Glomerular visceral epithelial cell (primary cell): ENCODE measurements at regions not wholly inside any gene's neighbourhood (a gene's known extent, or its start where the extent isn't known, plus 50 kb on each side); places are given as distances from the start of the nearest gene placed in this dataset.

ENCODE experiments used
- DNase-seq: peaks from one replicate; pipeline ENCODE4 v3.0.0-alpha.2; 2016; ENCODE audit errors: extremely low spot score

DNA sequence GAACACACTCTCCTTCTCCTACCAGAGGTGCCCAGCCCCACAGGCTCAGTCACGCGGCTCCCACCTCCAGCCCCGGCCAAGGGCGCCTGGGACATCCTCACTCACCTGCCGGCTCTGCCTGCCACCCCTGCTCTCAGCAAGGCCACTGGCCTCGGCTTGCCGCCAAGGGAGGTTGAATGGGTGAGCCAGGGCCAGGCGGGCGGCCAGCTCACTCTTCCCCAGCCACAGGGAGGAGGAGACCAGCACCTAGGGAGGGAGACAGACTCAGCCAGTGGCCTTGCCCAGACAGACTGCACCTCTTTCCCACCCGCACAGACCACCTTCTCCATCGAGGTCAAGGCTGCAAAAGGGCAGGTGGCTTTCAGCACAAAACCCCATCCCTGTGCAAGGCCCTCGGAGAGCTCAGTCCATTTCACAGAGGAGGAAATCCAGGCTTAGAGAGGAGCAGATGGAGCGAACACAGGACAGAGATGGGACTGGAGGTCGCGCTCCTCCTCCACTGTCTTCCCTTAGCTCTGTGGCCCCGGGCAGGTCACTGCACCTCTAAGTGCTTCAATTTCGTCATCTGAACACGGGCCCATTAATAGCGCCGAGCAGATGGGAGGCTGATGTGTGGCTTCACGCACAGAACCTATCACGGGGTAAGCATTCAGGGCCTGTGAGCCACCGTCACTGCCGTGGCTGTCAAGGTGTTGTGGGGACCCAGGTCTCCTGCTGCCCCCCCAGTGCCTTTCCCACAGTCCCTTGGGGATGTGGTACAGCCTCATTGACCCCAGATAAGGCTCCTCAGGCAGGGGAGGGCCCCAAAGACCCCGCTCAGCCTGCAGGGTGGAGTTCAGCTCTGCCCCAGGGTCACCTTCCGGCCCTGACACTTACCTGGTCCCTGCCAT, 56.1 kb downstream of the RMI2 start:
- DNase-seq = no peak

DNA sequence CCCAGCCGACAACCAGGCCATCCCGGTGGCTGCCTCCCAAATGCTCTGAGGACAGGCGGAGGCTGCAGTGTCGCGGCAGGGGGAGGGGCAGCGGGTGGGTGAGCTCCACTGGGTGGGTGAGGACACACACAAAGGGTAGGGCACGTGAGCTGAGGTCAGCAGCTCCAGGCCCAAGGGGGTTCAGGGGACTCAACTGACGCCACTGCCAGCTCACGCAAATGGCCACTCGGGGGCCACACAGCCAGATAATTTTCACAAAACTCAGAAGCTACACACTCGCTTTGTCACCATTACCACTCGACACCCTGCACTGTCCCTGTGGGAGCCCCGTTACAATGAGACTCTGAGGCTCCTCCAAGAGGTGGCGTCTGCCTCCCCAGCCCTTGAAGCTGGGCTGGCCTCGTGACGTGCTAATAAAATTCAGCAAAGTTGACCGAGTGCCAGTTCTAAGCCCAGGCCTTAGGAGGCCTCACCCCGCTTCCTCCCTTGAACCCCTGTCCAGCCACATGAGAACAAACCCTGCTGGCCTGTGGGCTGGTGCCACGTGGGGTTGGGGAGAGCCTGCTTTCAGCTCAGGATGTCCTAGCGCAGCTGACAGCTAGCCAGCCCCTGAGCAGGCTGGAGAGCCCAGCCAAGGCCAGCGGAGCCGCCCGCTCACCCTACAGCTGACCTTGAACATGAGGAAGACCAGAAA, 56.9 kb downstream of the RMI2 start:
- DNase-seq = no peak

DNA sequence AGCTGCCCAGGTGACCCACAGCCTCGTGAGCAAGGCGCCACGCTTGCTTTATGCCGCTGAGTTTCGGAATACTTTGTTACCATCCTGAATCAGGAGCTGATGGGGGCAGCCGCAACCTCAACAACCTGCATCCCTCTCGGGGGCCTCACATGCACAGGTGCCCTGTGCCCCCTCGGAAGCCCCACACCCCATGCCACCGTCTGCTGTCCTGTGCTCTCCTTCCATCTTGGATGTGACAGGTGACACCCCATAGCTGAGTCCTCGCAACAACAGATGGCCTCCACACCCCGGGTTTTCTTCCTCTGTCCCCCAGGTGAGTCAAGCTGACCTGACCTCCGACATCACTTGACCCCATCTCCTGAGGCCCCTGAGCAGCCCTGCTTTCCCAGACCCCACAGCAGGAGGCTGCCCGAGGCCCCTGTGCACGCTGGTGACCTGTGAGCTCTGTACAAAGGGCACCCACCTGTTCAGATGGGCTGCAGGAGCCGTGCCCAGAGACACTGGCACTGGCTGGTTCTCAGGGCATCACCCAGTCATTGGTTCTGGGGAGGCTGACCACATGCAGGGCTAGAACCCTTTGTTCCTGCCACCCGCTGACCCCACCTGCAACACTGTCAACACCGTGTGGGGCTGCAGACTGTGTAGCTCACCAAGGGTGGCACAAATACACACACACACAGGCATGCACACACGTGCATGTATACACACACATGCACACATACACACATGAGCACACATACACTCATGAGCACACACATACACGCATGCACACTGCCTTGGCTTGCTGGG, 57.7 kb downstream of the RMI2 start:
- DNase-seq = no peak

DNA sequence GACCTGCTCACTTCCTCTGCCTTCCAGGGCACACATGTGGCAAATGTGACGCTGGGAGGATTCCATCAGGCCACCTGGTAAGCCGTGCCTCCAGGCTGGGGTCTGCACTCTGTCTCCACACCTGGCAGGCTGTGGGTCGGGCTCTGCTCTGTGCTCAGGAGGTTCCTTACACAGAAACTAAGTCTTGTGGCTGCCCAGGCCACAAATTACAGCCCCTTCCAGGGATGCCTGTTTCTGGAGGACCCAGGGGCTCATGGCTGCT, 58.2 kb downstream of the RMI2 start:
- no peak for DNase-seq

DNA sequence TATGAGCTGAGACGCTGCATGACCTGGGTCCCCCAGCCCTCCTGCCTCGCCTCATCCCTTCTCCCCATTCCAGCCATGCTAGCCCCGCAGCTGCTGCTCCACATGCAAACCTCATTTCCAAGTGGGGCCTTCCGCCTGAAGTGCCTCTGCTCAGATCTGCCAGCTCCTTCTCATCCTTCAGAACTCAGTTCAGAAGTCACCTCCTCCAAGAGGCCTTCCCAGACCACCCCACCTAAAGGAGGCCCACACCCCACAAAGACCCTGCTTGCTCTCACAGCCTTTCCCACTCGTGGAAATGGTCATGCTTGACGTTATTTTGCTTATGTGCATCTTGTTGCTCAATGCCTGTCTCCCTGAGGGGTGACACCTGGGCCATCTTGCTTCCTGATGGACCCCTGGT, 58.7 kb downstream of the RMI2 start:
- DNase-seq = no peak

DNA sequence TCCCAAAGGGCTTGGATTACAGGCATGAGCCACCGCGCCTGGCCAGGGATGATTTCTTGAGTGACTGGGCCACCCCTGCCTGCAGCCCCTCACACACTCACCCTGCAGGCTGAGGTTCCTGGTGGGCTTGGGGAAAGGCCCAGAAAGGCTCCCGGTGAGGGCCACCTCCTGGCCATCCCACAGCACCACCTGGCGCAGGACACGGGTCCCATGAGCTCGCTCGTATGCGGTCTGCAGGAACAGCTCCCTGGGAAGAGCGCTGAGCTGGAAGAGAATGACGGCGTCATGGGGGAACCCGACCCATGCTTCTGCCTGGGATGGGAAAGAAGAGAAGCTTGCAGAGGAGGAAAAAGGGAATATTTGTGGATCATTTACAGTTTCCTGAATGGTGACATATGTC, 59.3 kb downstream of the RMI2 start:
- no peak for DNase-seq

DNA sequence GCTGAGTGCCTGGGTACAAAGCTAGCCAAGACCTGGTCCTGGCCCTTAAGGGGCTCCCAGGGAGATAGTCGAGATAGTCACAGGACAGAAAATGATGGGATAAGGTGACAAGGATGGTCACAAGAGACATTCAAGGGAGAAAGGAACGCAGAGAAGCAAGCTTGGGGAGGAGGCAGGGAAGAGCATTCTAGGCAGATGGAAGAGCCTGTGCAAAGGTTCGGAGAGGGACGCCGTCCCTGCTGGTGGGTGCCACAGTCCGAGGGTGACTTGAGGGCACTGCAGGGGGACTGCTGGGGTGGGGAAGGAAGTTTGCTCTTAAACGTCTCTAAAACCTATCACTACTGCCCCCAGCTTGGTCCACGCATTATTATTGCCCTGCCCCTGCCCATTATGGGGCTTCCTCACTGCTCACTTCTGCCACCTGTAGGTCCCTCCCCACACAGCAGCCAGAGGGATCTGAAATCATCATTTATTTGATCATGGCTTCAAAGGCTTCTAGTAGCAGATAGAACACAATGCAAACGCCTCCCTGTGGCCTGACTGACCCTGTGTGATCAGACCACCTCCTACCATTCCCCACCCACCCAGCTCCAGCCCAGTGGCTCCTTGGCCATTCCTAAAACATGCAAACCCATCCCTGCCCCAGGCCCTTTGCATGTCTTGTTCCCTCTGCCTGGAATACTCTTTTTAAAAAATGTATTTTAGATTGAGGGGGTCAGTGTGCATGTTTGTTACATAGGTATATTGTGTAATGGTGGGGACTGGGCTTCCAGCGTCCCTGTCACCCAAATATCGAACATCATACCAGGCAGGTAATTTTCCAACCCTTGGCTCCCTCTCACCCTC, 60.3 kb downstream of the RMI2 start:
- DNase-seq = peak; percentile 20

DNA sequence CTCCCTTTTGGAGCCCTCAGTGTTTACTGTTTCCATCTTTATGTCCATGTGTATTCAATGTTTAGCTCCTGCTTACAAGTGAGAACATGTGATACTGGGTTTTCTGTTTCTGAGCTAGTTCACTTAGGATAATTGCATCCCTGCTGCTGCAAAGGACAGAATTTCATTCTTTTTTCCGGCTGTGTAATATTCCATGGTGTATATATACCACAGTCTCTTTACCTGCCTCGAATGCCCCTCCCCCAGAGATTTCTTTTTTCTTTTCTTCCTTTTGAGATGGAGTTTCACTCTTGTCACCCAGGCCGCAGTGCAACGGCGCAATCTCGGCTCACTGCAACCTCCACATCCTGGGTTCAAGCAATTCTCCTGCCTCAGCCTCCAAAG, 60.9 kb downstream of the RMI2 start:
- DNase-seq = no peak

DNA sequence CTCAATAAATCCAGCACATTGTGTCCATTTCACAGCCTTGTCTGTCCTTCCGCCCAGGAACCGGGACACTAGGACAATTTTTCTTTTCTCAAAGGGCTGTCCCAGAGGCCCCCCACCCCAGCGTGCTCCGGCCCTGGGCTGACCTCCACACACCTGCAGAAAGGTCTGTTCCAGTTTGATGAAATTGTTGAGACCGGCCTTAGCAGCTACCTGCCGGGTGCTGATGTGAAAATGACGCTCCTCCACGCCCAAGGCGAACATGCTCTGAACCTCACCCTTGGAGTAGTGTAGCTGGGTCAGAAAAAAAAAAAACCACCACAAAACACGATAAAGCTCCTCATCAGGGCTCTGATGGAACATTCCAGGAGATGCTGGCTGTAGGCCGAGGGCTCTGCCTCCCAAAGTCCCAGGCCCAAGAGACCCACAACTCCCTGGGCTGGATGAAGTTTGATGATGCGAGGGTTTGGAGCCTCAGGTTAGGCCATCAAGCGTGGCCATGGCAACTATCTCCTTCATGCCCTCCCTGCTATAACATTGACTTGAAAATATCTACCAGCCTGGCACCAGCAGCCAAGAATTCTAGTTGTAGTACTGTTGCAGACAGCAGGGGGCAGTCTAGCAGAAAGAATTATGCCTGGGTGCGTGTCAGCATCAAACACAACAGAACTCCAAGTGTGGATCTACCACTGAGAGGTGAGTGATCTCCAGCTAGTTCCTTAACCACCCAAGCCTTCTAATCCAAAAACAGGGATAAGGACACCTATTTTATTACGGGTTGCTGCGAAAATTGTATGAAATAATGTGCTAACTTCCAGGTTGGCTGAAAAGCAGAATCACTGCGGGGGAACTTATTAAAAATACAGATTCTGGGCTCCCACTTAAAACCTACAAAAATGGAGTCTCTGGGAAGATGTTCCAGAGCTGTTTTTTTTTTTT, 62.1 kb downstream of the RMI2 start:
- DNase-seq = peak; percentile 71

DNA sequence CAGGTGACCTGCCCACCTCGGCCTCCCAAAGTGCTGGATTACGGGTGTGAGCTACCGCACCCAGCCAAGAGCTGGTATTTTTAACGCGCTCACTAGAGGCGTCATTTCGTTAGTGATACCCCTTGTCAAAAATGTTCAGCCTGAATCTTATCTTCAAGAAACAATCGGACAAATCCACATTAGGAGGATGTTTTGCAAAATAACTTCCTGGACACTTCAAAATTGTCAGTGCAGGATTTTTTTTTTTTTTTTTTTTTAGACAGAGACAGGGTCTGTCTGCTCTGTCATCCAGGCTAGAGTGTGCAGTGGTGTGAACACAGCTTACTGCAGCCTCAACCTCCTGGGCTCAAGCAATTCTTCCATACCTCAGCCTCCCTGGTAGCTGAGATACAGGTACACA, 63.0 kb downstream of the RMI2 start:
- DNase-seq = no peak

DNA sequence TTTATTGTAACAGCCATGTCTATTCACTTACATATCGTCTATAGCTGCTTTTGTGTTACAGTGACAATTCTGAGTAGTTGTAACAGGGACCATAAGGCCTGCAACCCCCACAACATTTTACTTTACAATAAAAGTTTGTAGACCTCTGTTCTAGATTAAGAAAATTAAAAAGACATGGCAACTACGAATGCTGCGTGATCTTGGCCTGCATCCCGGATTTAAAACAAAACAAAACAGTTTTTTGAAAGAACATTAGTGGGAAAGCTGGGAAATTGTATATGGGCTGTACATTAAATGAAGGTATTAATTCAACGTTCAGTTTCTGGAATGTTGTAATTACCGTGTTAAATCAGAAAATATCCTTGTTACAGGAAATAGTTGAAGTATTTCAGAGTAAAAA, 64.1 kb downstream of the RMI2 start:
- no peak for DNase-seq

DNA sequence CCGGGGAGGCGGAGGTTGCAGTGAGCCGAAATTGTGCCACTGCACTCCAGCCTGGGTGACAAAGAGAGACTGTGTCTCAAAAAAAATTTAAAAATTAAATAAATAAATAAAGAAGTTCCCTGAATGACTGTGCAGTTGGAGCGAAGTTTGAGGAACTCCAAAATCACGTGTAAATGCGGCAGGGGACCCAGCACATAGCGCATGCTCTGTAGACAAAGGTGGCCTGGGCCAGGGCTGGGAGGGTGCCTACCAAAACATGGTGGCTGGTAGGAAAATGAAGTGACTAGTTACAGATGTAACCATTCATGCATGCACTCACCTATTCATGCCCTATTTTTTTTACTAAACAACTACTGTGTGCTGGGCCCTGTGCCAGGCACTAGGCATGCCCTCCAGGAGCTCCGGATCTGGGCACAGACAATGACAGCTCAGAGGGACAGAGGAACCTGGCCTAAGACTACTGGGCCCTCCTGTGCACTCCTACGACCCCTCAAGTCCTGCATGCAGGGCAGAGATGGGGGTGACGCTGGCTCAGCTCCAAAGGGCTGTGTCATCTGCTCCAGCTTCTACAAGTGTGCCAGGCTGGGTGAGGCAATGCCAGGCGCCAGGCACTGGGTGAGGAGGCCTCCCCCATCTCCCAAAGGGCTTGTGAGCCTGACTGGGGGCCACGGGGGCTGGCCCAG, 65.3 kb downstream of the RMI2 start:
- no peak for DNase-seq

DNA sequence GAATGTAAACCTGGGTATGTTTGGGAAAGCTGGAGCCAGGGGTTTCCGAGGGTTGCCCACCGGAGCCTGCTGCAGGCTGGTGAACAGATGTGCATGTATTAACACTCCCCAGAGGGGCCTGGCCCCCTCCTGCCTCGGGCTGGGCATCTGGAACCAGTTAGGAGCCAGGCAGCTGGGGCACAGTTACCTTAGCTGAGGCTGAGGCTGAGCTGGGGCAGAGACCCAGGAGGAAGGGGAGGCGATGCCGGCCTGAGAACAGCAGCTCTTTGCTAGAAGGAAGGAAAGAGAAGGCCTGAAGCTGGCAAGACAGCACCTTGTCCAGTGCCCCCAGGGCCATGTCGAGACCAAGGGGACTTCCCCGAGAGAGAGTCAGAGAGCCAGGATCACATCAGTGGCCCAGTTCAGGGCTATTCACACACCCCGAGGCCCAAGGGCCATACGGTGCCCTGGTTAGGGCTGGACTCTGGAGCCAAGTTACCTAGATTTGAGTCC, 65.8 kb downstream of the RMI2 start:
- no peak for DNase-seq

DNA sequence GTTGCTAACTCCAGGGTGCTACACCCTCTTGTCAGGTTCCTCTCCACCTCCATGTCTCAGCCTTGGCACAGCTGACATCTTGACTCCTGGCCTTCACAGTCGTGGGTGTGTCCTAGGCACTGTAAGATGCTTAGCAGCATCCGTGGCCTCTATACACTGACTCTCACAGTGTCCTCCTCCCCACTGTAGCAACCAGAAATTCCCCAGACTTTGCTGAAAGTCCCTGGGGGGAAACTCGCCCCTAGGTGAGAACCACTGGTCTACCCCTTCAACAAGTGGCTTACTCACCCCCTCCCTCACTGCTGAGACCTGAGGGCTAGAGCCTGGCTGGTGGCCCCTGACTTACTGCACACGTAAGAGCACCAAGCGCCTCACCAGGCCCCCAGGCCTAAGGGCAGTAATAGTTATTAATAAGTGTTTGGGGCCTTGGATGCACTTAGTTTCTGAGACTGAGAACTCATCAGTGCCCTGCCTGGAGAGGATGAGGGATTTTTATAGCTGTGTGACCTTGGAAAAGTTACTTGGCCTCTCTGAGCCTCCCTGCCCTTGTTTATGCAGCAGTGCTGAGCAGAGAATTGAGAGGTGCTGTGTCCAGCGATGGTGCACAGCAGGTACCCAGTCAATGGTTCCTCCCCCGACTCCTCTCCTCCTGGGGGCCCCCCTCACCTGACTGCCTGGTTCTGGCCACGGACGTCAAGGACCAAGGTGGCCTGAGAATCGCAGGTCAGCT, 67.1 kb downstream of the RMI2 start:
- DNase-seq = no peak

DNA sequence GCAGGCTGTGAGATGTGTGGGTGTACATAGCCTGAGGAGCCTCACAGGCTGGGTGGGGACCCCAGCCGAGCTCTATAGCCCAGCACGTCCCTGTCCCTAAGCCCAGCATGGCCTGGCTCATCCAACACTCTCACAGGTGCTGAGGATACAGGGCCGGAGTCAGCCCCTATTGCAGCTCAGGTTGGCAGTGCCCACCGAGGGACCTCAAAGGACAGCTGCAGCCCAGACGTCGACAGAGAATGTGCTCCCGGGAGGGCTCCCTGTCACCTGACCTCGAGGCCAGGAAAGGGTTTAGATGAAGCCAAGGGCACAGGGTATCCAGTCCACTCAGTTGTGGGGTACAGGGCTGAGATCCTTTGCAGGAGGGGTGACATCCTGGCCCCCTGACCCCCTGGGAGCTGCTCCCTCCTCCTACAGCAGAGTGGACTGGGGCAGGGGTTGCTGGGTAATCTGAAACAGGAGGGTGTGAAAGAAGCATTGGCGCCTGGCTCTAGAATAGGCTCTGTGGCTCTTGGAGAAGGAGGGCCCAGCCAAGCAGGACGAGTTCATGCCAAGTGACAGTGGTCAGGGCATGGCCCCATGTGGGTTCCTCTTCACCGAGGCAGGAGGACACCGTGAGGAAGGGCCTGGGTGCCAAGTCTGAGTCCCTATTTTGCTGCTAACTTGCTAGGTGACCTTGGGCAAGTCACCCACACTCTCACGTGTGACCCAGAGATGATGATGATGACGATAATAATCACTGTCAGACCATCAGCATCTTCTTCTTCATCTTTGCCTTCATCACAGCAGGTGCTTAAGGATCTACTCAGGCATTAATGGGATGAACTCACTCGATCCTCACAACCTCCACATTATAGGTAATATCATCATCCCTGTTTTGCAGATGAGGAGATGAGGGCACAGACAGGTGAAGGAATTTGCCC, 68.0 kb downstream of the RMI2 start:
- no peak for DNase-seq

DNA sequence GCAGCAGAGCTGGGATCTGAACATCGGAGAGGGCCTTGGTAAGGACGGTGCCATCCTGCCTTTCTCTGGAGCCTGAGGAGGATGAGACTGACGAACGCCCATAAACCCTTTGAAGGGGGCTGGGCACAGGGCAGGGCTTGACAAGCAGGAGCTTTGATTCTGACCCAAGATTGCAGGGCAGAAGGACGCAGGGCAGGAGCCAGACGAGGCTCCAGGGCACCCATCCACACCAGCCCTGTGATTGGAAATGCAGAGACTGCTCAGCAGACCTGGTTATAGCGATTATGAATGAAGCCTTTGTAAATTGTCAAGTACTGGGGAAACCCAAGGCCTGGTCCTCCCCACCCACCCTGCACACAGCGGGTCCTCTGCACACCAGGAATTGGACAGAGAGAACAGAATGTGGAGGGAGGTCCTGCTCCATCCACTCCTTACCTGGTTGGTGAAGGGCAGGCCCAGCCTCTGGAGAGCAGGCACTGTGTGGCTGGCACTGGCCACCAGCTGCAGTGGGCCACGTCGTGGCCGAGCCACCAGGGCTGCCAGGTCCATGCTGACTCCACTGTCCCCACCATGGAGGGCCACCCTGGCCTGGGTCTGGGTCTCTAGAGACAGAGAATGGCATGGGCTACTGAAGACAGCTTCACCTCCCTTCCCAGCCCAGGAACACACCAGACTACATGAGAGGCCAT, 68.8 kb downstream of the RMI2 start:
- DNase-seq = no peak
